PFSK-1 (cell line): ENCODE measurements at regions not wholly inside any gene's neighbourhood (a gene's known extent, or its start where the extent isn't known, plus 50 kb on each side); places are given as distances from the start of the nearest gene placed in this dataset.

ENCODE experiments used
- FOXP2 ChIP-seq: optimal IDR thresholded peaks from 2 replicates; pipeline ENCODE3; 2011; ENCODE audit warnings: borderline replicate concordance, control low read depth, inconsistent platforms; ENCODE audit not compliant: insufficient read depth; ENCODE audit errors: extremely low read length, extremely low read depth
- POLR2AphosphoS5 ChIP-seq: IDR thresholded peaks from 2 replicates; pipeline ENCODE4 v1.6.1; 2012; ENCODE audit warnings: low read depth, mild to moderate bottlenecking, control low read depth, low read length, moderate library complexity
- TAF1 ChIP-seq: IDR thresholded peaks from 2 replicates; pipeline ENCODE4 v1.6.1; 2012; ENCODE audit warnings: low read length, control low read depth, borderline replicate concordance; ENCODE audit not compliant: insufficient read depth
- TF ChIP-seq, protein P1 (sequence below), 2 experiments: IDR thresholded peaks; 2 replicates each; pipeline versions ENCODE4 v1.6.1 to v1.8.0; 2011 to 2012; ENCODE audit warnings: low read depth in 2 of 2, low read length in 2 of 2, control low read depth in 1 of 2, inconsistent platforms in 1 of 2, mild to moderate bottlenecking in 1 of 2, moderate library complexity in 1 of 2; ENCODE audit not compliant: insufficient read depth in 1 of 2

GRCh38 chr13:88196106-88196505, 524.9 kb downstream of the SLITRK5 start:
- TF ChIP-seq POLR2AphosphoS5: no peak
- TF ChIP-seq TAF1: no peak
- TF ChIP-seq FOXP2: no peak
- TF ChIP-seq, protein P1, sequence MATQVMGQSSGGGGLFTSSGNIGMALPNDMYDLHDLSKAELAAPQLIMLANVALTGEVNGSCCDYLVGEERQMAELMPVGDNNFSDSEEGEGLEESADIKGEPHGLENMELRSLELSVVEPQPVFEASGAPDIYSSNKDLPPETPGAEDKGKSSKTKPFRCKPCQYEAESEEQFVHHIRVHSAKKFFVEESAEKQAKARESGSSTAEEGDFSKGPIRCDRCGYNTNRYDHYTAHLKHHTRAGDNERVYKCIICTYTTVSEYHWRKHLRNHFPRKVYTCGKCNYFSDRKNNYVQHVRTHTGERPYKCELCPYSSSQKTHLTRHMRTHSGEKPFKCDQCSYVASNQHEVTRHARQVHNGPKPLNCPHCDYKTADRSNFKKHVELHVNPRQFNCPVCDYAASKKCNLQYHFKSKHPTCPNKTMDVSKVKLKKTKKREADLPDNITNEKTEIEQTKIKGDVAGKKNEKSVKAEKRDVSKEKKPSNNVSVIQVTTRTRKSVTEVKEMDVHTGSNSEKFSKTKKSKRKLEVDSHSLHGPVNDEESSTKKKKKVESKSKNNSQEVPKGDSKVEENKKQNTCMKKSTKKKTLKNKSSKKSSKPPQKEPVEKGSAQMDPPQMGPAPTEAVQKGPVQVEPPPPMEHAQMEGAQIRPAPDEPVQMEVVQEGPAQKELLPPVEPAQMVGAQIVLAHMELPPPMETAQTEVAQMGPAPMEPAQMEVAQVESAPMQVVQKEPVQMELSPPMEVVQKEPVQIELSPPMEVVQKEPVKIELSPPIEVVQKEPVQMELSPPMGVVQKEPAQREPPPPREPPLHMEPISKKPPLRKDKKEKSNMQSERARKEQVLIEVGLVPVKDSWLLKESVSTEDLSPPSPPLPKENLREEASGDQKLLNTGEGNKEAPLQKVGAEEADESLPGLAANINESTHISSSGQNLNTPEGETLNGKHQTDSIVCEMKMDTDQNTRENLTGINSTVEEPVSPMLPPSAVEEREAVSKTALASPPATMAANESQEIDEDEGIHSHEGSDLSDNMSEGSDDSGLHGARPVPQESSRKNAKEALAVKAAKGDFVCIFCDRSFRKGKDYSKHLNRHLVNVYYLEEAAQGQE (IDR thresholded peaks at IDR 0.05; ENCODE audit: insufficient read depth in 1 of 2, low read depth in 2 of 2, low read length in 2 of 2): no peak
